HCT116 (cell line): ENCODE measurements at regions not wholly inside any gene's neighbourhood (a gene's known extent, or its start where the extent isn't known, plus 50 kb on each side); places are given as distances from the start of the nearest gene placed in this dataset.
"Not testable (repeated sequence)": the region's sequence is repeated elsewhere in the genome, so short reads cannot be mapped to it uniquely, and the experiment has no call there.

Experiments used
- ATAC-seq: fragments of 200-7000 bp; cut with Tn5 transposase; 2 replicates; pipeline ENCODE4 v1.9.1; 2020; ENCODE audit warnings: mild to moderate bottlenecking, moderate library complexity
- BruUV-seq: library from RNA; stranded (reverse); fragments of 400-500 nt; replicated peaks from 2 replicates; lab custom pipeline; 2021; lab: Mats Ljungman, UMichigan
- CTCF ChIA-PET: fragments of 300-600 bp; sonication (Branson Sonifier 250); formaldehyde crosslinking; loops from one replicate; lab custom pipeline; 2021; ENCODE audit warnings: antibody characterized with exemption; lab: Charles Lee
- POLR2A ChIA-PET: fragments of 300-600, 350-600 bp; sonication (Branson Sonifier 250); formaldehyde crosslinking; loops from one replicate; lab custom pipeline; 2021; ENCODE audit warnings: antibody characterized with exemption; lab: Charles Lee
- RAD21 ChIA-PET, 2 experiments: fragments of 300-600 bp; sonication (Branson Sonifier 250); formaldehyde crosslinking; loops; one replicate each; lab custom pipeline; 2023; ENCODE audit warnings: low total read pairs in 2 of 2; ENCODE audit not compliant: uncharacterized antibody in 2 of 2, unreplicated experiment in 2 of 2, low non-redundant PET in 1 of 2; lab: Charles Lee
- DNase-seq: peaks from one replicate; pipeline ENCODE4 v3.0.0-alpha.2; 2010; ENCODE audit warnings: low read depth, low spot score
- H2AFZ ChIP-seq: fragments of 200-600 bp; shearing (Covaris generic), sonication (generic); 2 replicates; pipeline ENCODE4 v1.6.1; 2017; ENCODE audit warnings: low read depth, mixed run types, mixed read lengths, antibody characterized with exemption, low read length; ENCODE audit not compliant: poor library complexity, severe bottlenecking
- H3K27ac ChIP-seq: 2 replicates; pipeline ENCODE4 v1.5.1; 2012; ENCODE audit warnings: low read depth, low read length
- H3K27me3 ChIP-seq: fragments of 200-600 bp; sonication (generic); 2 replicates; pipeline ENCODE4 v1.6.1; 2016; ENCODE audit warnings: mixed run types, low read length, mixed read lengths; ENCODE audit not compliant: insufficient read depth
- H3K36me3 ChIP-seq, 2 experiments: fragments of 200-500 bp in 1 of 2; fragments of 200-600 bp in 1 of 2; sonication (Bioruptor generic) in 1 of 2; sonication (generic) in 1 of 2; 2 replicates each; pipeline versions ENCODE4 v1.5.1 to v1.6.1; 2014 to 2016; ENCODE audit warnings: low read length in 2 of 2, inconsistent platforms in 1 of 2, mixed read lengths in 1 of 2, mixed run types in 1 of 2; ENCODE audit not compliant: insufficient read depth in 2 of 2, control insufficient read depth in 1 of 2
- H3K4me1 ChIP-seq, 2 experiments: fragments of 200-600 bp in 1 of 2; sonication (generic) in 1 of 2; 2 replicates each; pipeline versions ENCODE4 v1.5.1 to v1.6.1; 2012 to 2017; ENCODE audit warnings: low read length in 2 of 2, inconsistent platforms in 1 of 2, mild to moderate bottlenecking in 1 of 2, mixed read lengths in 1 of 2, mixed run types in 1 of 2, moderate library complexity in 1 of 2; ENCODE audit not compliant: insufficient read depth in 2 of 2, control insufficient read depth in 1 of 2
- H3K4me2 ChIP-seq: fragments of 200-600 bp; sonication (generic); 2 replicates; pipeline ENCODE4 v1.6.1; 2017; ENCODE audit warnings: mixed run types, low read length, mixed read lengths
- H3K4me3 ChIP-seq, 2 experiments: fragments of 200-600 bp in 1 of 2; sonication (generic) in 1 of 2; replicated peaks in 1 of 2; 2 replicates each; pipeline ENCODE4 v1.5.1; 2011 to 2016; ENCODE audit warnings: low read length in 2 of 2, control low read depth in 1 of 2, low read depth in 1 of 2, mild to moderate bottlenecking in 1 of 2, mixed read lengths in 1 of 2, mixed run types in 1 of 2
- H3K79me2 ChIP-seq: fragments of 200-600 bp; sonication (generic); 2 replicates; pipeline ENCODE4 v1.6.1; 2017; ENCODE audit warnings: mild to moderate bottlenecking, mixed run types, low read length, moderate library complexity, mixed read lengths; ENCODE audit not compliant: insufficient read depth
- H3K9ac ChIP-seq: fragments of 200-600 bp; sonication (generic); 2 replicates; pipeline ENCODE4 v1.6.1; 2016; ENCODE audit warnings: low read length, mixed read lengths
- H3K9me2 ChIP-seq: fragments of 200-600 bp; sonication (generic), shearing (Covaris generic); 2 replicates; pipeline ENCODE4 v1.6.1; 2017; ENCODE audit warnings: mixed run types, mild to moderate bottlenecking, moderate library complexity; ENCODE audit not compliant: insufficient read depth
- H3K9me3 ChIP-seq, 2 experiments: fragments of 200-500 bp in 1 of 2; fragments of 200-600 bp in 1 of 2; sonication (Bioruptor generic) in 1 of 2; sonication (generic) in 1 of 2; 2 replicates each; pipeline ENCODE4 v1.6.1; 2014 to 2017; ENCODE audit warnings: low read length in 2 of 2, mixed read lengths in 2 of 2, inconsistent platforms in 1 of 2, low read depth in 1 of 2, mild to moderate bottlenecking in 1 of 2, mixed run types in 1 of 2, moderate library complexity in 1 of 2; ENCODE audit not compliant: control insufficient read depth in 1 of 2, insufficient read depth in 1 of 2
- H4K20me1 ChIP-seq: fragments of 200-600 bp; sonication (generic), shearing (Covaris generic); 2 replicates; pipeline ENCODE4 v1.6.1; 2017; ENCODE audit warnings: mixed run types, mild to moderate bottlenecking, moderate library complexity; ENCODE audit not compliant: insufficient read depth
- ATF3 ChIP-seq: IDR thresholded peaks from 2 replicates; pipeline ENCODE4 v1.6.1; 2012
- CBX3 ChIP-seq: IDR thresholded peaks from 2 replicates; pipeline ENCODE4 v1.6.1; 2012; ENCODE audit warnings: low read depth
- CEBPB ChIP-seq: IDR thresholded peaks from 2 replicates; pipeline ENCODE4 v1.6.1; 2012; ENCODE audit warnings: low read depth
- EZH2 ChIP-seq: fragments of 200-600 bp; sonication (generic); IDR thresholded peaks from 2 replicates; pipeline ENCODE4 v1.6.1; 2017; ENCODE audit warnings: antibody characterized with exemption, mixed run types
- EZH2phosphoT487 ChIP-seq: fragments of 200-600 bp; IDR thresholded peaks from 2 replicates; pipeline ENCODE4 v1.6.1; 2018; ENCODE audit warnings: antibody characterized with exemption, borderline replicate concordance
- FOSL1 ChIP-seq: IDR thresholded peaks from 2 replicates; pipeline ENCODE4 v1.6.1; 2012; ENCODE audit warnings: low read depth
- JUND ChIP-seq: IDR thresholded peaks from 2 replicates; pipeline ENCODE4 v1.6.1; 2012
- POLR2A ChIP-seq: IDR thresholded peaks from 2 replicates; pipeline ENCODE4 v1.7.0; 2011; ENCODE audit warnings: borderline replicate concordance; ENCODE audit not compliant: insufficient read depth, insufficient read length; ENCODE audit errors: extremely low read depth
- RAD21 ChIP-seq: IDR thresholded peaks from 2 replicates; pipeline ENCODE4 v1.6.1; 2012; ENCODE audit warnings: low read depth, mild to moderate bottlenecking
- SIN3A ChIP-seq: IDR thresholded peaks from 2 replicates; pipeline ENCODE4 v1.6.1; 2012; ENCODE audit warnings: low read depth
- SP1 ChIP-seq: IDR thresholded peaks from 2 replicates; pipeline ENCODE4 v1.6.1; 2012; ENCODE audit warnings: low read depth
- TCF7L2 ChIP-seq: IDR thresholded peaks from 2 replicates; pipeline ENCODE4 v1.7.0; 2011; ENCODE audit warnings: borderline replicate concordance, inconsistent platforms; ENCODE audit not compliant: insufficient read depth, insufficient read length; ENCODE audit errors: extremely low read depth
- YY1 ChIP-seq: IDR thresholded peaks from 2 replicates; pipeline ENCODE4 v1.6.1; 2011; ENCODE audit warnings: low read length, low read depth, moderate library complexity, mild to moderate bottlenecking; ENCODE audit not compliant: insufficient replicate concordance; ENCODE audit errors: extremely low read depth
- ZBTB33 ChIP-seq: IDR thresholded peaks from 2 replicates; pipeline ENCODE4 v1.6.1; 2011; ENCODE audit warnings: mild to moderate bottlenecking, low read length, moderate library complexity; ENCODE audit not compliant: insufficient replicate concordance; ENCODE audit errors: extremely low read depth
- ZNF274 ChIP-seq: fragments of 200-500 bp; sonication (Bioruptor generic); IDR thresholded peaks from 2 replicates; pipeline ENCODE4 v1.6.1; 2014; ENCODE audit warnings: mild to moderate bottlenecking, low read depth, low read length, inconsistent platforms
- intact Hi-C: fragments of 100-400 bp; cut with micrococcal nuclease; formaldehyde crosslinking; loops from 2 replicates; pipeline ENCODE4 v1.10.0; 2022

- TF ChIP-seq YY1 (no peak), EZH2 (no peak), CBX3 (no peak), FOSL1 (no peak), TCF7L2 (no peak), SIN3A (no peak), RAD21 (no peak), POLR2A (no peak), ATF3 (no peak), CEBPB (0 out of 2 replicates have a peak, but pooled peaks have one; percentile 23), ZNF274 (no peak), JUND (no peak; the same call in 1 of the 2 replicates), EZH2phosphoT487 (no peak), SP1 (0 out of 2 replicates have a peak, but pooled peaks have one; percentile 20), ZBTB33 (no peak)
- H2AFZ ChIP-seq: no peak overlapping the region
- H3K9ac ChIP-seq: no peak overlapping the region
- RAD21 ChIA-PET: no interaction called here
- no peak overlapping the region for H3K4me3 ChIP-seq
- H3K4me2 ChIP-seq: no peak overlapping the region
- DNase-seq (no peak), ATAC-seq (no peak)
- no peaks in the 10 kb centered on the region for H3K4me1 ChIP-seq
- H4K20me1 ChIP-seq: no peaks in the 10 kb centered on the region
- no peaks in the 10 kb centered on the region for H3K9me2 ChIP-seq
- BruUV-seq: no TSS peak
- H3K27me3 ChIP-seq: no peaks in the 10 kb centered on the region
- POLR2A ChIA-PET: no interaction called here
- CTCF ChIA-PET: no interaction called here
- H3K79me2 ChIP-seq: no peaks in the 10 kb centered on the region
- H3K36me3 ChIP-seq: no peaks in the 10 kb centered on the region
- no peak overlapping the region for H3K27ac ChIP-seq
- no peaks in the 10 kb centered on the region for H3K9me3 ChIP-seq
- intact Hi-C loops: no loop called here
Observed at GRCh38 chr12:28759333-28759732, 389.7 kb upstream of the FAR2 start.

GRCh38 chr12:28760040-28760903 is 388.8 kb upstream of the FAR2 start:
- POLR2A ChIA-PET, H3K9me3 ChIP-seq, RAD21 ChIA-PET, BruUV-seq, H3K9ac ChIP-seq, CTCF ChIA-PET, H3K27me3 ChIP-seq, H2AFZ ChIP-seq, H4K20me1 ChIP-seq, ATAC-seq, H3K27ac ChIP-seq, intact Hi-C loops, H3K4me3 ChIP-seq, H3K4me2 ChIP-seq, H3K79me2 ChIP-seq, H3K4me1 ChIP-seq, DNase-seq, H3K36me3 ChIP-seq, H3K9me2 ChIP-seq: not testable (repeated sequence)
